SK-N-SH (cell line): ENCODE measurements at regions not wholly inside any gene's neighbourhood (a gene's known extent, or its start where the extent isn't known, plus 50 kb on each side); places are given as distances from the start of the nearest gene placed in this dataset.

Experiments used
- CTCF ChIP-seq: fragments of 200-600 bp; sonication (generic); IDR thresholded peaks from 2 replicates; pipeline ENCODE4 v1.6.1; 2017; ENCODE audit warnings: antibody characterized with exemption, mild to moderate bottlenecking, moderate library complexity
- EP300 ChIP-seq, 2 experiments: IDR thresholded peaks; 2 replicates each; pipeline versions ENCODE4 v1.4.0 to v1.6.1; 2012; ENCODE audit warnings: borderline replicate concordance in 1 of 2, low read depth in 1 of 2, low read length in 1 of 2
- GABPA ChIP-seq: IDR thresholded peaks from 2 replicates; pipeline ENCODE4 v1.4.0; 2012; ENCODE audit warnings: low read depth, mild to moderate bottlenecking
- RAD21 ChIP-seq: IDR thresholded peaks from 2 replicates; pipeline ENCODE4 v1.6.1; 2012; ENCODE audit warnings: mild to moderate bottlenecking, low read length

GRCh38 chr7:153258686-153259085 is 499.1 kb downstream of the ACTR3B start:
- TF ChIP-seq CTCF: no peak
- no peak for TF ChIP-seq EP300 (IDR thresholded peaks at IDR 0.05; ENCODE audit: borderline replicate concordance in 1 of 2, low read depth in 1 of 2, low read length in 1 of 2)
- TF ChIP-seq RAD21: no peak
- TF ChIP-seq GABPA: no peak
